ENCODE measurements at regions not wholly inside any gene's neighbourhood (a gene's known extent, or its start where the extent isn't known, plus 50 kb on each side); places are given as distances from the start of the nearest gene placed in this dataset.

GRCh38 chr6:97639702-97640101, 356.7 kb upstream of the MMS22L start:
- H3K27ac ChIP-seq (ENCODE audit: low read depth, low read length), result no peak overlapping the region
- no peak overlapping the region for H2AFZ ChIP-seq (ENCODE audit: low read length)
- WGBS, 2 experiments (ENCODE audit: extremely low coverage in 1 of 2, insufficient coverage in 1 of 2, insufficient read length in 1 of 2, insufficient replicate concordance in 2 of 2, low coverage in 1 of 2, low lambda C conversion rate in 2 of 2, missing lambda C conversion rate in 1 of 2), result 95% methylated on average over 1 of the region's 1 CpG; no CpG with 5 or more reads in 1 of the 2 experiments
- no peak overlapping the region for H2AK5ac ChIP-seq (ENCODE audit: low read depth, low read length)
- no peak overlapping the region for H2BK12ac ChIP-seq (ENCODE audit: low read depth, low read length)
- no peak overlapping the region for H2BK15ac ChIP-seq (ENCODE audit: low read length)
- H3K23ac ChIP-seq (ENCODE audit: insufficient read length), result no peak overlapping the region
- no peaks in the 10 kb centered on the region for H3K79me2 ChIP-seq (ENCODE audit: control insufficient read depth in 1 of 2, insufficient read depth in 2 of 2, low read length in 2 of 2)
- no peak overlapping the region for H3K9ac ChIP-seq (replicated peaks in 1 of 4; ENCODE audit: extremely low read depth in 1 of 4, low read depth in 3 of 4, low read length in 3 of 4)
- DNase-seq (ENCODE audit: low read depth in 1 of 2, low spot score in 2 of 2), result no peak
- no peak overlapping the region for H3K18ac ChIP-seq (ENCODE audit: extremely low read depth, low read length)
- no peaks in the 10 kb centered on the region for H3K36me3 ChIP-seq (ENCODE audit: control insufficient read depth in 2 of 4, insufficient read depth in 4 of 4, low read length in 3 of 4)
- no peak overlapping the region for H4K8ac ChIP-seq (ENCODE audit: extremely low read depth, insufficient read depth, low read length)
- no peaks in the 10 kb centered on the region for H3K23me2 ChIP-seq (ENCODE audit: low read depth, low read length)
- ChIA-PET CTCF (ENCODE audit: partially characterized antibody) (no interaction called here), POLR2A (ENCODE audit: partially characterized antibody) (no interaction called here)
- no peak overlapping the region for H4K5ac ChIP-seq (ENCODE audit: insufficient read length, low read depth, low read length)
- H3K4me1 ChIP-seq (replicated peaks in 1 of 4; ENCODE audit: control insufficient read depth in 3 of 4, insufficient read depth in 4 of 4, low read length in 3 of 4), result no peaks in the 10 kb centered on the region
- no peak overlapping the region for H3K56ac ChIP-seq (replicated peaks; ENCODE audit: insufficient read length, low read depth, low read length)
- H2BK20ac ChIP-seq (ENCODE audit: low read length), result no peak overlapping the region
- H3K4me2 ChIP-seq (ENCODE audit: insufficient read depth in 1 of 2, low read depth in 2 of 2, low read length in 2 of 2), result no peak overlapping the region
- FAIRE-seq, result no peak
- no peaks in the 10 kb centered on the region for H4K20me1 ChIP-seq (replicated peaks in 1 of 2; ENCODE audit: control insufficient read depth in 1 of 2, insufficient read depth in 2 of 2, low read length in 2 of 2)
- H2BK5ac ChIP-seq (ENCODE audit: low read depth, low read length), result no peak overlapping the region
- H2BK120ac ChIP-seq (replicated peaks; ENCODE audit: low read depth, low read length), result no peak overlapping the region
- no peaks in the 10 kb centered on the region for H3K27me3 ChIP-seq (replicated peaks in 1 of 4; ENCODE audit: control insufficient read depth in 3 of 4, extremely low read depth in 1 of 4, insufficient read depth in 3 of 4, low read length in 3 of 4)
- H3K79me1 ChIP-seq (ENCODE audit: low read depth, low read length), result no peaks in the 10 kb centered on the region
- H3K14ac ChIP-seq (ENCODE audit: insufficient read length), result no peak overlapping the region
- peaks cover 0 to 2% of the 10 kb centered on the region in 2 experiments; a peak in 1 of 4 replicates for H3K9me3 ChIP-seq (ENCODE audit: insufficient read depth in 2 of 2, low read depth in 1 of 2, low read length in 1 of 2)
- no peak for TF ChIP-seq POU5F1 (IDR thresholded peaks at IDR 0.05; ENCODE audit: low read depth, low read length)
- TF ChIP-seq CREB1 (IDR thresholded peaks at IDR 0.05), result no peak
- no peak for TF ChIP-seq CTBP2 (IDR thresholded peaks at IDR 0.05; ENCODE audit: borderline replicate concordance, insufficient read depth, insufficient read length, low read length)
- TF ChIP-seq USF2 (IDR thresholded peaks at IDR 0.05; ENCODE audit: low read length), result no peak
- TF ChIP-seq ZNF274 (IDR thresholded peaks at IDR 0.05; ENCODE audit: borderline replicate concordance, extremely low read depth, low read length), result no peak
- TF ChIP-seq FOSL1 (IDR thresholded peaks at IDR 0.05; ENCODE audit: insufficient read depth, low read depth, low read length), result no peak
- no peak for TF ChIP-seq EZH2 (IDR thresholded peaks at IDR 0.05; ENCODE audit: low read depth, low read length, severe bottlenecking)
- TF ChIP-seq JUN (IDR thresholded peaks at IDR 0.05; ENCODE audit: low read depth, low read length), result no peak
- no peak for TF ChIP-seq GTF2F1 (IDR thresholded peaks at IDR 0.05; ENCODE audit: borderline replicate concordance, low read depth, low read length)
- no peak for TF ChIP-seq GABPA (IDR thresholded peaks at IDR 0.05; ENCODE audit: borderline replicate concordance, insufficient read depth, low read length)
- no peak overlapping the region for H4K91ac ChIP-seq (replicated peaks; ENCODE audit: insufficient read length, low read length)
- no peak overlapping the region for H3K4ac ChIP-seq (replicated peaks; ENCODE audit: insufficient read length, low read depth, low read length)
- no peak overlapping the region for H3K4me3 ChIP-seq (ENCODE audit: extremely low read depth in 1 of 4, insufficient read depth in 2 of 4, low read depth in 3 of 4, low read length in 4 of 4)
